ENCODE measurements at regions not wholly inside any gene's neighbourhood (a gene's known extent, or its start where the extent isn't known, plus 50 kb on each side); places are given as distances from the start of the nearest gene placed in this dataset.

- TF ChIP-seq CTCF (IDR thresholded peaks at IDR 0.05) (no peak), POLR2A (IDR thresholded peaks at IDR 0.05) (no peak), EP300 (IDR thresholded peaks at IDR 0.05) (no peak), POLR2AphosphoS5 (IDR thresholded peaks at IDR 0.05) (no peak)
These were observed 166.8 kb upstream of the FOXN2 start for GRCh38 chr2:48147719-48148118.

Data from stomach (tissue), 4 donors.